Neural cell (in vitro differentiated cells): ENCODE measurements at regions not wholly inside any gene's neighbourhood (a gene's known extent, or its start where the extent isn't known, plus 50 kb on each side); places are given as distances from the start of the nearest gene placed in this dataset.

Source experiments
- EP300 ChIP-seq: fragments of 450-650 bp; conservative IDR thresholded peaks from 2 replicates; pipeline ENCODE4 v1.6.1; 2014; ENCODE audit warnings: antibody characterized with exemption, mild to moderate bottlenecking, moderate library complexity; ENCODE audit not compliant: poor library complexity, severe bottlenecking
- EZH2 ChIP-seq: fragments of 200-600, 300-800 bp; shearing (Covaris generic), sonication (generic); IDR thresholded peaks from 2 replicates; pipeline ENCODE4 v1.6.1; 2014; ENCODE audit warnings: antibody characterized with exemption, low read length, borderline replicate concordance, mild to moderate bottlenecking; ENCODE audit not compliant: insufficient read depth, poor library complexity, severe bottlenecking
- POLR2AphosphoS5 ChIP-seq: IDR thresholded peaks from 2 replicates; pipeline ENCODE4 v1.6.1; 2012
- TF ChIP-seq, protein P1 (sequence below): fragments of 450-650 bp; IDR thresholded peaks from 2 replicates; pipeline ENCODE4 v1.5.1; 2014; ENCODE audit warnings: antibody characterized with exemption, mild to moderate bottlenecking, moderate library complexity; ENCODE audit not compliant: poor library complexity, severe bottlenecking

- TF ChIP-seq, protein P1, sequence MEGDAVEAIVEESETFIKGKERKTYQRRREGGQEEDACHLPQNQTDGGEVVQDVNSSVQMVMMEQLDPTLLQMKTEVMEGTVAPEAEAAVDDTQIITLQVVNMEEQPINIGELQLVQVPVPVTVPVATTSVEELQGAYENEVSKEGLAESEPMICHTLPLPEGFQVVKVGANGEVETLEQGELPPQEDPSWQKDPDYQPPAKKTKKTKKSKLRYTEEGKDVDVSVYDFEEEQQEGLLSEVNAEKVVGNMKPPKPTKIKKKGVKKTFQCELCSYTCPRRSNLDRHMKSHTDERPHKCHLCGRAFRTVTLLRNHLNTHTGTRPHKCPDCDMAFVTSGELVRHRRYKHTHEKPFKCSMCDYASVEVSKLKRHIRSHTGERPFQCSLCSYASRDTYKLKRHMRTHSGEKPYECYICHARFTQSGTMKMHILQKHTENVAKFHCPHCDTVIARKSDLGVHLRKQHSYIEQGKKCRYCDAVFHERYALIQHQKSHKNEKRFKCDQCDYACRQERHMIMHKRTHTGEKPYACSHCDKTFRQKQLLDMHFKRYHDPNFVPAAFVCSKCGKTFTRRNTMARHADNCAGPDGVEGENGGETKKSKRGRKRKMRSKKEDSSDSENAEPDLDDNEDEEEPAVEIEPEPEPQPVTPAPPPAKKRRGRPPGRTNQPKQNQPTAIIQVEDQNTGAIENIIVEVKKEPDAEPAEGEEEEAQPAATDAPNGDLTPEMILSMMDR, result no peak
- TF ChIP-seq EZH2, result no peak
- TF ChIP-seq POLR2AphosphoS5, result no peak
- TF ChIP-seq EP300, result no peak
Measured at GRCh38 chr15:93932164-93932776, 299.1 kb upstream of the MCTP2 start.
